Hepatocyte (in vitro differentiated cells): ENCODE measurements at regions not wholly inside any gene's neighbourhood (a gene's known extent, or its start where the extent isn't known, plus 50 kb on each side); places are given as distances from the start of the nearest gene placed in this dataset.
A peak's percentile ranks its signal among the peaks of the same experiment; 100 is the strongest.

Experiments used
- DNase-seq: peaks from one replicate; pipeline ENCODE4 v3.0.0-alpha.2; 2016; ENCODE audit warnings: low spot score
- H2AFZ ChIP-seq: fragments of 200-600 bp; sonication (generic); 2 replicates; pipeline ENCODE4 v1.6.0; 2016; ENCODE audit warnings: antibody characterized with exemption, mild to moderate bottlenecking
- H3K27ac ChIP-seq: fragments of 200-600 bp; sonication (generic); 2 replicates; pipeline ENCODE4 v1.5.1; 2016; ENCODE audit warnings: mild to moderate bottlenecking
- H3K27me3 ChIP-seq: fragments of 200-600 bp; sonication (generic); 2 replicates; pipeline ENCODE4 v1.6.1; 2016
- H3K36me3 ChIP-seq: fragments of 200-600 bp; sonication (generic); replicated peaks from 2 replicates; pipeline ENCODE4 v1.5.1; 2016; ENCODE audit warnings: low read depth; ENCODE audit not compliant: insufficient read depth
- H3K4me1 ChIP-seq: fragments of 200-600 bp; sonication (generic); 2 replicates; pipeline ENCODE4 v1.5.1; 2016; ENCODE audit warnings: mild to moderate bottlenecking, moderate library complexity; ENCODE audit not compliant: insufficient read depth
- H3K4me2 ChIP-seq: fragments of 200-600 bp; sonication (generic); 2 replicates; pipeline ENCODE4 v1.6.0; 2016
- H3K4me3 ChIP-seq: fragments of 200-600 bp; sonication (generic); 2 replicates; pipeline ENCODE4 v1.5.1; 2016; ENCODE audit warnings: mild to moderate bottlenecking
- H3K79me2 ChIP-seq: fragments of 200-600 bp; sonication (generic); 2 replicates; pipeline ENCODE4 v1.6.0; 2017; ENCODE audit warnings: mild to moderate bottlenecking
- H3K9me2 ChIP-seq: fragments of 200-600 bp; sonication (generic); replicated peaks from 2 replicates; pipeline ENCODE4 v1.6.0; 2017; ENCODE audit warnings: mild to moderate bottlenecking; ENCODE audit not compliant: insufficient read depth
- H3K9me3 ChIP-seq: fragments of 200-600 bp; sonication (generic); 2 replicates; pipeline ENCODE4 v1.5.1; 2016; ENCODE audit warnings: low read depth, mild to moderate bottlenecking
- H4K20me1 ChIP-seq: fragments of 200-600 bp; sonication (generic); 2 replicates; pipeline ENCODE4 v1.6.0; 2016; ENCODE audit warnings: mild to moderate bottlenecking; ENCODE audit not compliant: insufficient read depth, poor library complexity, severe bottlenecking
- CTCF ChIP-seq: fragments of 200-600 bp; sonication (generic); IDR thresholded peaks from 2 replicates; pipeline ENCODE4 v1.5.1; 2016; ENCODE audit warnings: antibody characterized with exemption, mild to moderate bottlenecking; ENCODE audit not compliant: poor library complexity
- EZH2 ChIP-seq: fragments of 200-600 bp; sonication (generic); IDR thresholded peaks from 2 replicates; pipeline ENCODE4 v1.6.1; 2016; ENCODE audit warnings: antibody characterized with exemption, mild to moderate bottlenecking, borderline replicate concordance
- EZH2phosphoT487 ChIP-seq: fragments of 200-600 bp; sonication (generic); IDR thresholded peaks from one replicate; pipeline ENCODE4 v1.6.1; 2018; ENCODE audit warnings: antibody characterized with exemption, mild to moderate bottlenecking, low read depth, moderate library complexity; ENCODE audit not compliant: unreplicated experiment, severe bottlenecking
- WGBS: methylation state at CpG from one replicate; pipeline ENCODE4 v1.1.6; 2016; ENCODE audit warnings: low lambda C conversion rate; ENCODE audit errors: missing lambda C conversion rate; 5-methylcytosine and 5-hydroxymethylcytosine counted together

DNA sequence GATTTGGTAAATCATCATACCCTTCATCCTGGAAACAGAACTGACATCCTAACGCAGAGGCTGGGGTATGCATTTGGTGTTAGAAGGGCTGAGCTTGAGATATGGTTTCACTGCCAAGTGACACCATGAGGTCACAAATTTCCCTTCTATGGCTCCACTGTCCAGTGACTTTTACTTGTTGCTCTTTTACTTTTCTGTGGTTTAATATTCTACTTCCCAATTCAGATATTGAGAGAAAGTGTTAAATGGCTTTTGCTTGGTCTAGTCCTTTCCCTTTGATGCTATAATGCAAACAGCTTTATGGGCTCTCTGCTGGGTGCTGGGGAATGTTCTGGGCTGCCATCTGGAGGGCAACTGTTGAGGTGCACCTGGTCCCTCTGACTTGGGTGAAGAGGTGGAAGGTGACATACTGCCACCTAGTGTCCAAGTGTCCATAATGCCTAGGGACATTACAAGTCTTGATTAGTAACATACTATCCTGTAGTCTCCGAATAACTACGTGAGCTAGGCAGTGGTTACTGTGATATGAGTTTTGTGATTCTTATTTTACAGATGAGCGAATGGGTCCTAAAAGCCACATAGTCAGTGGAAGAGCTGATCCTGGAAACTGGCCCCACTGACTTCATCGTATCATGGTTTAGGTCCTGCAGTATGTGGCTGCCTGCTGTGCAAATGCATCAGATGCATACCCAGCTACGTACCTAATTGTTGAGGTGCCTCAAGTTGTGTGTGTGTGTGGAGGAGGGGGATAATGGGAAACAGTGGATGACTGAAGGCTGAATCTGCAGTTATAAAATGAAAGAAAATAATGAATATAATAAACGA lies 149.1 kb upstream of the RAG2 start:
- Histone ChIP-seq H2AFZ (no peak overlapping the region), H3K4me2 (no peak overlapping the region), H3K9me3 (no peaks in the 10 kb centered on the region), H3K79me2 (no peaks in the 10 kb centered on the region), H3K27ac (no peak overlapping the region), H3K36me3 (no peaks in the 10 kb centered on the region), H4K20me1 (no peaks in the 10 kb centered on the region), H3K4me1 (peaks cover 9% of the 10 kb centered on the region), H3K27me3 (no peaks in the 10 kb centered on the region), H3K4me3 (no peak overlapping the region), H3K9me2 (no peaks in the 10 kb centered on the region)
- no peak for TF ChIP-seq EZH2
- peak; percentile 99 for TF ChIP-seq CTCF
- no peak for TF ChIP-seq EZH2phosphoT487
- 35% methylated on average over 7 of the region's 7 CpGs for WGBS
- DNase-seq = peak; percentile 95

DNA sequence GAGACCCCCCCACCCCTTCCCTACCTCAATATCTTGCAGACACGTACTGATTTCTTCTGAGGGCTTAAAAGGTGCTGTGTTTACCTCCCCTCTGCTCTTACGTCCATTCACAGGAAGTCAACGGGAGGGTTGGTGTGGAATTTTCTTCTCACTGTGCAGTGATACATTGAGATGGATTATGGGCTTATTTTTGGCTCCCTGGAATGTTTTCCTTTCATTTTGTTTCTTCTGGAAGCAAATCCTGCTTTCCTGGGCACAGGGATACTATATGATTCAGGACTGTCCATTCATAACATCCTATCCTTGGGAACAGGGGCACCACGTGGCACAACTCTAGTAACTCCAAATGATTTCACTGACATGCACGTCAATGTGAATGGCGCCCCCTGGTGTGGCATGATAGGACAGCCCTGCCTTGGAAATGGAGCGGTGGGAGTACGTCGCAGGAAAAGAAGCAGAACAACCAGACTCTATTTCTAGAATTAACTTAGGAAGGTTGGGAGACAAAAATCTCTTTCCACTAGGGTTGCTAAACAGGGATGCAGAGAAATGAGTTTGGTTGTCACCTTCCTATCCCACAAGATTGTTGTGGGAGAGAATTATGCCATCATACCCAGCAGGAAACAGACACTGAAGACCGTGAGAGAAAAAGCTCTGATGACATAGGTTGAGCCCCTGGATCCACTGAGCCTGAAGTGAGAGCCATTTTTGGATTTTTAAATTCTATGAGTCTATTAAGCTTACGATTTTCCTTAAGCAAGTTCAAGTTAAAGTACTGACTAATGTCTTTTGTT lies 146.5 kb upstream of the RAG2 start:
- Histone ChIP-seq H4K20me1 (no peaks in the 10 kb centered on the region), H3K9me3 (no peaks in the 10 kb centered on the region), H3K9me2 (no peaks in the 10 kb centered on the region), H3K4me1 (no peaks in the 10 kb centered on the region), H3K4me2 (no peak overlapping the region), H3K79me2 (no peaks in the 10 kb centered on the region), H3K4me3 (no peak overlapping the region), H3K27me3 (no peaks in the 10 kb centered on the region), H3K36me3 (no peaks in the 10 kb centered on the region), H3K27ac (no peak overlapping the region), H2AFZ (no peak overlapping the region)
- DNase-seq = peak; percentile 86
- 44% methylated on average over 11 of the region's 11 CpGs for WGBS
- TF ChIP-seq EZH2phosphoT487 (no peak), CTCF (peak; percentile 65), EZH2 (no peak)

DNA sequence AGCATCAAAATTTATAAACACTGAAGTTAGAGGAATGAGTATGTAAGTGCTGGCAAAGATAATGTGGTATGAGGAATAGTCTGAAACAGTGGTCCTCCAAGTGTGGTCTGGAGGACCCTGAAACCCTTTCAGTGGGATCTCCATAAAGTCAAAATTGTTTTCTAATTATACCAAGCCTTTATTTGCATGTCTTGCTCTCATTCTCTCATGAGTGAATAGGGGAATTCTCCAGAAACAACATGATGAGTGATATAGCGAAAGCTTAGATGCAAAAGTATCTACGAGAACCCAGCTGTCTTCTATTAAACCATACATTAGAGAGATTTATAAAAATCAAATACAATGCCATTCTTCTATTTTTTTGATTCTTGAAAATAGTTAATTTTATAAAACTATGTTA lies 145.0 kb upstream of the RAG2 start:
- Histone ChIP-seq H4K20me1 (no peaks in the 10 kb centered on the region), H3K4me1 (no peaks in the 10 kb centered on the region), H3K79me2 (no peaks in the 10 kb centered on the region), H3K27ac (no peak overlapping the region), H3K4me2 (no peak overlapping the region), H3K9me2 (no peaks in the 10 kb centered on the region), H2AFZ (no peak overlapping the region), H3K4me3 (no peak overlapping the region), H3K27me3 (no peaks in the 10 kb centered on the region), H3K9me3 (no peaks in the 10 kb centered on the region), H3K36me3 (no peaks in the 10 kb centered on the region)
- WGBS = 94% methylated on average over 2 of the region's 2 CpGs
- TF ChIP-seq EZH2phosphoT487 (no peak), EZH2 (no peak), CTCF (no peak)
- no peak for DNase-seq
